Stimulated activated naive CD8-positive, alpha-beta T cell treated with anti-CD3 and anti-CD28 coated beads, Interleukin-15, amount 100 ng/mL, for 72 hours (primary cell): ENCODE measurements at regions not wholly inside any gene's neighbourhood (a gene's known extent, or its start where the extent isn't known, plus 50 kb on each side); places are given as distances from the start of the nearest gene placed in this dataset.
A peak's percentile ranks its signal among the peaks of the same experiment; 100 is the strongest.

Source experiments
- ATAC-seq: fragments of 150-1000 bp; cut with Tn5 transposase; 2 replicates; pipeline ENCODE4 v1.10.0; 2021; ENCODE audit warnings: mild to moderate bottlenecking, moderate library complexity
- DNase-seq, 2 donors: peaks; one replicate each; pipeline ENCODE4 v3.0.0; 2021 to 2022
- H3K27ac Mint-ChIP-seq, 2 donors: one replicate each; pipeline ENCODE4 v1.8.0; 2022; ENCODE audit warnings: mild to moderate bottlenecking in 2 of 2, mixed read lengths in 2 of 2, moderate library complexity in 2 of 2
- H3K27me3 Mint-ChIP-seq: one replicate; pipeline ENCODE4 v1.8.0; 2022; ENCODE audit warnings: mixed read lengths
- H3K4me1 Mint-ChIP-seq: one replicate; pipeline ENCODE4 v1.8.0; 2022; ENCODE audit warnings: mild to moderate bottlenecking, mixed read lengths
- H3K4me3 Mint-ChIP-seq, 2 donors: one replicate each; pipeline ENCODE4 v1.8.0; 2022; ENCODE audit warnings: mild to moderate bottlenecking in 2 of 2, mixed read lengths in 2 of 2, moderate library complexity in 1 of 2
- H3K9me3 Mint-ChIP-seq, 2 donors: one replicate each; pipeline ENCODE4 v1.8.0; 2022; ENCODE audit warnings: mixed read lengths in 2 of 2

- no peak overlapping the region for H3K4me3 Mint-ChIP-seq
Measured at GRCh38 chr7:40947566-40947965, 755.3 kb downstream of the INHBA start.

GRCh38 chr7:40946549-40946948 is 756.3 kb downstream of the INHBA start:
- Mint-ChIP-seq H3K9me3 (peaks cover 17 to 49% of the 10 kb centered on the region in 2 donors), H3K27ac (no peak overlapping the region), H3K4me1 (no peaks in the 10 kb centered on the region), H3K4me3 (no peak overlapping the region), H3K27me3 (no peaks in the 10 kb centered on the region)
- no peak for ATAC-seq
- no peak for DNase-seq

More at GRCh38 chr7:40947566-40947965, 755.3 kb downstream of the INHBA start:
- H3K27ac Mint-ChIP-seq = no peak overlapping the region
- ATAC-seq = no peak
- H3K4me1 Mint-ChIP-seq = no peaks in the 10 kb centered on the region
- peaks cover 25 to 54% of the 10 kb centered on the region in 2 donors for H3K9me3 Mint-ChIP-seq
- no peak for DNase-seq
- no peaks in the 10 kb centered on the region for H3K27me3 Mint-ChIP-seq

GRCh38 chr7:40945788-40946187 is 757.1 kb downstream of the INHBA start:
- no peak overlapping the region for H3K4me3 Mint-ChIP-seq
- DNase-seq = no peak
- no peak overlapping the region for H3K27ac Mint-ChIP-seq
- ATAC-seq = no peak
- peaks cover 12 to 42% of the 10 kb centered on the region in 2 donors for H3K9me3 Mint-ChIP-seq
- no peaks in the 10 kb centered on the region for H3K27me3 Mint-ChIP-seq
- H3K4me1 Mint-ChIP-seq = no peaks in the 10 kb centered on the region

DNA sequence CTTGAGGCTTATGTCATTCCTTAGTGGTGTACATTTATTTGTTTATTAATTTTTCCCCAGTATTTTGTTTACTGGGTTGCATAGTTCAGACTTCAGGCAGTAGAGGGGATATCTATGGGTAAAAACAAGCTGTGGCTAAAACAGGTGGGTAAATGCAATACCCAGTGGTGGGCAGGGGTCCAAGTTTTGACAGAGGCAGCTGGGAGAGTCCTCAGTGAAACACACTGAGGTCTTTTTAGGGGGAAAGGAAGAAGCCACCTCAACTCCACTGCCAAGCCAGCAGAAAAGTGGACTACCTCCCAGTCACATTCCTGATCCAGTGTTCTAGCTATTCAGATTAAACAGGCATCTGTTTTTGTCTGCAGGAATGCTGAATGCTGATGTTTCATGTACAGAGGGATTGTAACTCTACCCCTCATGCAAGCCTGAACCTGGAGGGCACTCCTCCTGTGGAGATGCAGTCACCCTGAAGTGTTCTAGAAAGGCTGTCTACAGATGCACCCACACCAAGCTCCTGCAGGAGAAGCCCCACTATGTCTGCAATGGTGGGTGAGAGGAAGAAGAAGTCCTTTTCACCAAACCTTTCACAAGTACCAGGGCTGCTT is 757.8 kb downstream of the INHBA start:
- Mint-ChIP-seq H3K9me3 (peaks cover 12 to 42% of the 10 kb centered on the region in 2 donors), H3K4me3 (no peak overlapping the region), H3K27me3 (no peaks in the 10 kb centered on the region)

DNA sequence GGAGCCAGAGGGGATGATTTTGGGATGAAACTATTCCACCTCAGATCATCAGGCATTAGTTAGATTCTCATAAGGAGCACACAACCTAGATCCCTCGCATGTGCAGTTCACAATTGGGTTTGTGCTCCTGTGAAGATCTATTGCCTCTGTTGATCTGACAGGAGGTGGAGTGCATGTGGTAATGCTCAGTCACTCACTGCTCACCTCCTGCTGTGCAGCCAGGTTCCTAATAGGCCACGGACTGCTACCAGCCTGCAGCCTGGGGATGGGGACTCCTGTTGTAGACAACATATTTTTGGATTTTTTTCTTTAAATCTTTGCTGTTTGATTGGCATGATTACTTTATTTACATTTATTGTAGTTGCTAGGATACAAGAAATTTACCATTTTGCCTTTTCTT is 765.0 kb downstream of the INHBA start:
- H3K4me1 Mint-ChIP-seq = no peaks in the 10 kb centered on the region
- no peak for ATAC-seq

More for the DNA sequence above, 757.8 kb downstream of the INHBA start:
- Mint-ChIP-seq H3K27ac (no peak overlapping the region), H3K4me1 (no peaks in the 10 kb centered on the region)
- DNase-seq (no peak), ATAC-seq (no peak)

DNA sequence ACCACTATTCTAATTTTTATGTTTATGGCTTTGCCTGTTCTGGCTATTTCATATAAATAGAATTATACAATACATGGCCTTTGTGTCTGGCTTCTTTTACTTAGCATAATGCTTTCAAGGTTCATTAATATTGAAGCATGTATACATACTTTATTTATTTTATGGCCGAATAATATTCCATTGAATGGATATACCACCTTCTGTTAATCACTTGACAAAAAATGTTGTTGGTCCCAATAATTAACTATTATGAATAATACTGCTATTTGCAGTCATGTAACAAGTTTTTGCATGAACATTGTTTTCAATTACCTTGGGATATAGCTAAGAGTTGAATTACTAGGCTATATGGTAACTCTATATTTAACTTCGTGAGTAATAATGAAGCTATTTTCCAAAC is 767.5 kb downstream of the INHBA start:
- DNase-seq (no peak), ATAC-seq (no peak)
- no peaks in the 10 kb centered on the region for H3K4me1 Mint-ChIP-seq
- peak overlapping the region in 1 of 2 donors; percentile 43 for H3K27ac Mint-ChIP-seq
- no peaks in the 10 kb centered on the region for H3K27me3 Mint-ChIP-seq
- H3K9me3 Mint-ChIP-seq = peaks cover 5 to 13% of the 10 kb centered on the region in 2 donors
- no peak overlapping the region for H3K4me3 Mint-ChIP-seq

More for the DNA sequence above, 765.0 kb downstream of the INHBA start:
- Mint-ChIP-seq H3K9me3 (peaks cover 0 to 15% of the 10 kb centered on the region in 2 donors), H3K27me3 (no peaks in the 10 kb centered on the region), H3K27ac (no peak overlapping the region), H3K4me3 (no peak overlapping the region)
- DNase-seq = no peak

DNA sequence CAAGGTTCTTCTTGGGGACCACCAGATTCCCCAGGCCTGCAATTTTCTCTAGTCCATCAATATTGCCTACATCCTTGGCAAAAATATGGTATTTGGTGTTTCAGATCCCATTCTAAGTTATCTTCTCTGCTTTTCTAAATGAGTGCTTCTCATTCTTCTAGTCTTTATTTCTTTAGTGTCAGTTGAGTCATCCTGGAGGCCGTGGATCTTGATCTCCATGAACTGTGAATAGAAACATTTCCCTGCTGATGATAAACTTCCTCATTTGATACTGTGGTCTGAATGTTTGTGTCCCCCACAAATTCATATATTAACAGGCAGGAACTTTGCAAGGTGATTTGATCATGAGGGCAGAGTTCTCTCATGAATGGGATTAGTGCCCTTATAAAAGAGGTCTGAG is 779.3 kb downstream of the INHBA start:
- Mint-ChIP-seq H3K4me3 (no peak overlapping the region), H3K27me3 (peaks cover 7% of the 10 kb centered on the region), H3K4me1 (no peaks in the 10 kb centered on the region), H3K27ac (no peak overlapping the region), H3K9me3 (peaks cover 5 to 10% of the 10 kb centered on the region in 2 donors)
- DNase-seq = no peak
- no peak for ATAC-seq

DNA sequence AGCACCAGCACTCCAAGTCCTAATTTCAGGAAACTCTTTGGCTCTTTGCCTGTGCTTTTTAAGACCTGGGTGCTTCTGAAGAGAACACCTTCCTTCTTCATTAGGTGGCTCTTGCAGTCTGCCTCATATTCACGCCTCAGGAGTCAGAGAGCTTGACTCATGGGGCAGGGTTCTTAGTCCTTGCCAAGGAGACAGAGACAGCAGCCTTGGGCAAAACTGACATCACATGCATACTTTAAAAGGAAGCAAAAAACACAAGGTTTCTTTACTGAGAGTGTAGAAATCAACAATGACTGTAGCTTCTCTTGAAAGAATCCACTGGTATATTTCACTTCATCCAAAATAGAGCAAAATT is 780.6 kb downstream of the INHBA start:
- no peaks in the 10 kb centered on the region for H3K4me1 Mint-ChIP-seq
- H3K9me3 Mint-ChIP-seq = peaks cover 5 to 10% of the 10 kb centered on the region in 2 donors
- H3K27ac Mint-ChIP-seq = no peak overlapping the region
- H3K4me3 Mint-ChIP-seq = no peak overlapping the region
- H3K27me3 Mint-ChIP-seq = peaks cover 7% of the 10 kb centered on the region
- ATAC-seq = no peak
- no peak for DNase-seq

- ATAC-seq (no peak), DNase-seq (no peak)
- Mint-ChIP-seq H3K27ac (no peak overlapping the region), H3K4me3 (no peak overlapping the region), H3K4me1 (no peaks in the 10 kb centered on the region), H3K27me3 (peaks cover 7% of the 10 kb centered on the region), H3K9me3 (peaks cover 5 to 10% of the 10 kb centered on the region in 2 donors)
Measured at GRCh38 chr7:40921589-40922315, 781.1 kb downstream of the INHBA start.

GRCh38 chr7:40918701-40919271 is 784.0 kb downstream of the SUGCT start:
- ATAC-seq (peak; percentile 26), DNase-seq (no peak)
- no peaks in the 10 kb centered on the region for H3K4me1 Mint-ChIP-seq
- H3K4me3 Mint-ChIP-seq = no peak overlapping the region
- peaks cover under 1 to 16% of the 10 kb centered on the region in 2 donors for H3K9me3 Mint-ChIP-seq
- H3K27me3 Mint-ChIP-seq = peaks cover 7% of the 10 kb centered on the region
- H3K27ac Mint-ChIP-seq = no peak overlapping the region

GRCh38 chr7:40916813-40917212 is 782.0 kb downstream of the SUGCT start:
- H3K9me3 Mint-ChIP-seq = peaks cover 4 to 16% of the 10 kb centered on the region in 2 donors
- no peak for ATAC-seq
- no peak for DNase-seq
- no peaks in the 10 kb centered on the region for H3K4me1 Mint-ChIP-seq
- H3K4me3 Mint-ChIP-seq = no peak overlapping the region
- H3K27me3 Mint-ChIP-seq = peaks cover 7% of the 10 kb centered on the region
- H3K27ac Mint-ChIP-seq = peak overlapping the region in 1 of 2 donors; percentile 14

DNA sequence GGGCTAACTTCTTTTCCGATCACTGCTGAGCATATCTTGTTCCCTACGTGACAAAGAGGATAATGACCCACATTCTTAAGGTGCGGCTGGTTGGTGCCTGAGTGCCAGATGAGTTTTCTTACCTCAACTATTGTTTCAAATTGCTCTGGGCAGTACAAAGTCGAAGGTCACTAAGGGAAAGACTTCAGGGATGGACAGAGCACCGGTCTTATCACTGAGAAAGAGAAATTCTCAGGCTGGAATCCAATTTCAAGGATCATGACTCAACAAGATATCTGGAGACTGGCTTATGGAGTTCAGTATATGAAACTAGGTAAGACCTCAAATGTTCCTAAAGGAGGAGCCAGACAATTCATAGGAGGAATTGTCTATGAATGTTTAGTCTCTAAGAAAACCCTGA is 780.3 kb downstream of the SUGCT start:
- Mint-ChIP-seq H3K27me3 (peaks cover 5% of the 10 kb centered on the region), H3K9me3 (peaks cover 4 to 11% of the 10 kb centered on the region in 2 donors), H3K4me1 (no peaks in the 10 kb centered on the region), H3K4me3 (no peak overlapping the region), H3K27ac (peak overlapping the region in 1 of 2 donors; percentile 9)
- ATAC-seq = no peak
- no peak for DNase-seq
